ENCODE measurements at regions not wholly inside any gene's neighbourhood (a gene's known extent, or its start where the extent isn't known, plus 50 kb on each side); places are given as distances from the start of the nearest gene placed in this dataset.
"Not testable (repeated sequence)": the region's sequence is repeated elsewhere in the genome, so short reads cannot be mapped to it uniquely, and the experiment has no call there.

- TF ChIP-seq ZBTB43 (CRISPR knock-in tag; IDR thresholded peaks at IDR 0.05) (no peak), PRDM15 (CRISPR knock-in tag; IDR thresholded peaks at IDR 0.05) (no peak), ZNF425 (CRISPR knock-in tag; conservative IDR thresholded peaks at IDR 0.05) (no peak), MYBL2 (CRISPR knock-in tag; IDR thresholded peaks at IDR 0.05) (no peak), ETV6 (CRISPR knock-in tag; IDR thresholded peaks at IDR 0.05) (no peak), FOXP1 (CRISPR knock-in tag; IDR thresholded peaks at IDR 0.05; ENCODE audit: borderline replicate concordance) (no peak), CREM (CRISPR knock-in tag; IDR thresholded peaks at IDR 0.05) (no peak), STAT6 (CRISPR knock-in tag; conservative IDR thresholded peaks at IDR 0.05; ENCODE audit: low read depth) (no peak), ATF2 (CRISPR knock-in tag; IDR thresholded peaks at IDR 0.05; ENCODE audit: borderline replicate concordance, low read depth) (no peak), SOX15 (CRISPR knock-in tag; IDR thresholded peaks at IDR 0.05) (no peak), TEAD4 (CRISPR knock-in tag; IDR thresholded peaks at IDR 0.05) (no peak)
Measured at GRCh38 chr6:115524821-115525220, 535.9 kb downstream of the FRK start (continued).

GRCh38 chr6:115521747-115522146 is 538.9 kb downstream of the FRK start:
- CTCF ChIA-PET; DNase-seq (ENCODE audit: low spot score): not testable (repeated sequence)

GRCh38 chr6:115514656-115515055 is 546.0 kb downstream of the FRK start:
- DNase-seq (ENCODE audit: low spot score) (no peak), ATAC-seq (no peak)
- H3K27me3 Mint-ChIP-seq (ENCODE audit: low read depth), result no peaks in the 10 kb centered on the region
- no peak overlapping the region for H3K4me3 Mint-ChIP-seq
- H3K4me1 Mint-ChIP-seq, result peaks cover 12% of the 10 kb centered on the region; the same call in 1 of the 2 replicates
- H3K9me3 Mint-ChIP-seq, result peaks cover 5% of the 10 kb centered on the region
- CTCF ChIA-PET, result no interaction called here
- H3K36me3 Mint-ChIP-seq, result no peaks in the 10 kb centered on the region
- no peak overlapping the region for H3K27ac Mint-ChIP-seq
- POLR2A ChIA-PET, result no interaction called here
- no peak for TF ChIP-seq USF1 (CRISPR knock-in tag; IDR thresholded peaks at IDR 0.05)
- no peak for TF ChIP-seq E2F4 (CRISPR knock-in tag; IDR thresholded peaks at IDR 0.05; ENCODE audit: borderline replicate concordance, low read depth)
- no peak for TF ChIP-seq STAT6 (CRISPR knock-in tag; conservative IDR thresholded peaks at IDR 0.05; ENCODE audit: low read depth)
- TF ChIP-seq NR1H2 (CRISPR knock-in tag; IDR thresholded peaks at IDR 0.05), result no peak
- no peak for TF ChIP-seq SMAD3 (CRISPR knock-in tag; IDR thresholded peaks at IDR 0.05; ENCODE audit: borderline replicate concordance)

More at GRCh38 chr6:115521747-115522146, 538.9 kb downstream of the FRK start:
- H3K27me3 Mint-ChIP-seq (ENCODE audit: low read depth); H3K4me1 Mint-ChIP-seq; ATAC-seq; H3K4me3 Mint-ChIP-seq; H3K27ac Mint-ChIP-seq; POLR2A ChIA-PET: not testable (repeated sequence)
- Mint-ChIP-seq H3K9me3 (peaks cover 27% of the 10 kb centered on the region), H3K36me3 (peaks cover 17% of the 10 kb centered on the region)
